SK-N-SH (cell line): ENCODE measurements at regions not wholly inside any gene's neighbourhood (a gene's known extent, or its start where the extent isn't known, plus 50 kb on each side); places are given as distances from the start of the nearest gene placed in this dataset.

Source experiments
- CTCF ChIA-PET: fragments of 300-600, 350-600 bp; formaldehyde crosslinking; extraction: SDS; loops from one replicate; lab custom pipeline; 2021; lab: Yijun Ruan, JAX
- POLR2A ChIA-PET: fragments of 350-600 bp; sonication (Branson Sonifier 250); formaldehyde crosslinking; extraction: SDS; loops from one replicate; lab custom pipeline; 2020; ENCODE audit warnings: antibody characterized with exemption, inconsistent platforms; lab: Yijun Ruan, JAX
- DNase-seq: peaks from one replicate; pipeline ENCODE4 v3.0.0; 2012
- H2AFZ ChIP-seq: fragments of 200-600 bp; sonication (generic); 2 replicates; pipeline ENCODE4 v1.8.1; 2016; ENCODE audit warnings: antibody characterized with exemption, mild to moderate bottlenecking, low read depth
- H3F3A ChIP-seq: fragments of 200-600 bp; sonication (generic); replicated peaks from 2 replicates; pipeline ENCODE3; 2016; ENCODE audit warnings: antibody characterized with exemption, mild to moderate bottlenecking; ENCODE audit not compliant: insufficient read depth
- H3K27ac ChIP-seq, 2 experiments: fragments of 200-500 bp in 1 of 2; fragments of 200-600 bp in 1 of 2; sonication (Bioruptor generic) in 1 of 2; sonication (generic), shearing (Covaris generic) in 1 of 2; 2 replicates each; pipeline versions ENCODE4 v1.5.1 to v1.6.1; 2014 to 2016; ENCODE audit warnings: low read depth in 2 of 2, inconsistent platforms in 1 of 2, low read length in 1 of 2, mild to moderate bottlenecking in 1 of 2, mixed read lengths in 1 of 2
- H3K27me3 ChIP-seq: fragments of 200-600 bp; sonication (generic), shearing (Covaris generic); 2 replicates; pipeline ENCODE4 v1.6.1; 2016; ENCODE audit warnings: mixed run types; ENCODE audit not compliant: insufficient read depth
- H3K36me3 ChIP-seq, 2 experiments: fragments of 200-500 bp in 1 of 2; fragments of 200-600 bp in 1 of 2; sonication (Bioruptor generic) in 1 of 2; sonication (generic) in 1 of 2; replicated peaks in 1 of 2; 2 replicates each; pipeline versions ENCODE3 to v1.5.1; 2014 to 2016; ENCODE audit warnings: low read length in 1 of 2, mild to moderate bottlenecking in 1 of 2; ENCODE audit not compliant: insufficient read depth in 2 of 2, control insufficient read depth in 1 of 2
- H3K4me1 ChIP-seq, 2 experiments: fragments of 200-500 bp in 1 of 2; fragments of 200-600 bp in 1 of 2; sonication (Bioruptor generic) in 1 of 2; sonication (generic), shearing (Covaris generic) in 1 of 2; 2 replicates each; pipeline versions ENCODE4 v1.5.1 to v1.6.1; 2014 to 2016; ENCODE audit warnings: low read depth in 1 of 2, low read length in 1 of 2, mixed run types in 1 of 2; ENCODE audit not compliant: insufficient read depth in 2 of 2, control insufficient read depth in 1 of 2
- H3K4me2 ChIP-seq: fragments of 200-600 bp; sonication (generic), shearing (Covaris generic); 2 replicates; pipeline ENCODE4 v1.6.1; 2017; ENCODE audit warnings: mixed run types
- H3K4me3 ChIP-seq, 2 experiments: fragments of 200-500 bp in 1 of 2; fragments of 200-600 bp in 1 of 2; sonication (Bioruptor generic) in 1 of 2; sonication (generic), shearing (Covaris generic) in 1 of 2; 2 replicates each; pipeline versions ENCODE4 v1.5.1 to v1.8.1; 2014 to 2016; ENCODE audit warnings: low read depth in 2 of 2, inconsistent platforms in 1 of 2, low read length in 1 of 2, mild to moderate bottlenecking in 1 of 2, mixed read lengths in 1 of 2, moderate library complexity in 1 of 2
- H3K79me2 ChIP-seq: fragments of 200-600 bp; sonication (generic); 2 replicates; pipeline ENCODE4 v1.8.1; 2017; ENCODE audit warnings: mild to moderate bottlenecking; ENCODE audit not compliant: insufficient read depth
- H3K9ac ChIP-seq: fragments of 200-600 bp; sonication (generic); 2 replicates; pipeline ENCODE4 v1.6.1; 2017; ENCODE audit warnings: mixed run types
- H3K9me2 ChIP-seq: fragments of 200-600 bp; sonication (generic); 2 replicates; pipeline ENCODE4 v1.6.1; 2017; ENCODE audit warnings: mixed run types
- H3K9me3 ChIP-seq: fragments of 200-600 bp; sonication (generic); 2 replicates; pipeline ENCODE4 v1.6.1; 2017; ENCODE audit warnings: mixed run types, mild to moderate bottlenecking, moderate library complexity
- H4K20me1 ChIP-seq: fragments of 200-600 bp; sonication (generic); 2 replicates; pipeline ENCODE4 v1.6.1; 2017; ENCODE audit warnings: mild to moderate bottlenecking, mixed run types; ENCODE audit not compliant: insufficient read depth
- CHD2 ChIP-seq: fragments of 150-350 bp; IDR thresholded peaks from 2 replicates; pipeline ENCODE4 v1.6.1; 2018; ENCODE audit warnings: low read length; ENCODE audit not compliant: partially characterized antibody
- CTCF ChIP-seq: fragments of 200-600 bp; sonication (generic); IDR thresholded peaks from 2 replicates; pipeline ENCODE4 v1.6.1; 2017; ENCODE audit warnings: antibody characterized with exemption, mild to moderate bottlenecking, moderate library complexity
- ELF1 ChIP-seq: IDR thresholded peaks from 2 replicates; pipeline ENCODE4 v1.4.0; 2012
- EP300 ChIP-seq, 2 experiments: IDR thresholded peaks; 2 replicates each; pipeline versions ENCODE4 v1.4.0 to v1.6.1; 2012; ENCODE audit warnings: borderline replicate concordance in 1 of 2, low read depth in 1 of 2, low read length in 1 of 2
- EZH2phosphoT487 ChIP-seq: fragments of 200-600 bp; sonication (generic); IDR thresholded peaks from 2 replicates; pipeline ENCODE4 v1.6.1; 2017; ENCODE audit warnings: low read depth, mixed run types, mild to moderate bottlenecking, antibody characterized with exemption, moderate library complexity, borderline replicate concordance
- FOXJ3 ChIP-seq: sonication (generic); formaldehyde crosslinking; IDR thresholded peaks from 2 replicates; pipeline ENCODE4 v1.5.1; 2020; ENCODE audit warnings: mild to moderate bottlenecking, missing genetic modification reagents
- FOXM1 ChIP-seq: IDR thresholded peaks from 2 replicates; pipeline ENCODE4 v1.4.0; 2012; ENCODE audit warnings: low read depth, mild to moderate bottlenecking
- GATA2 ChIP-seq: sonication (generic); formaldehyde crosslinking; IDR thresholded peaks from 2 replicates; pipeline ENCODE4 v1.5.0; 2020; ENCODE audit warnings: mild to moderate bottlenecking, missing genetic modification reagents
- JUND ChIP-seq: IDR thresholded peaks from 2 replicates; pipeline ENCODE4 v1.4.0; 2012
- MXI1 ChIP-seq: IDR thresholded peaks from 2 replicates; pipeline ENCODE4 v1.6.1; 2012; ENCODE audit warnings: mild to moderate bottlenecking, low read depth, low read length, improper control_type of control experiment
- NFIC ChIP-seq: IDR thresholded peaks from 2 replicates; pipeline ENCODE4 v1.4.0; 2012; ENCODE audit warnings: borderline replicate concordance
- NRF1 ChIP-seq: IDR thresholded peaks from 2 replicates; pipeline ENCODE4 v1.6.1; 2012; ENCODE audit warnings: low read depth, mild to moderate bottlenecking, low read length
- POLR2AphosphoS5 ChIP-seq: IDR thresholded peaks from 2 replicates; pipeline ENCODE4 v1.6.1; 2012; ENCODE audit warnings: low read depth, low read length
- RCOR1 ChIP-seq: fragments of 150-350 bp; IDR thresholded peaks from 2 replicates; pipeline ENCODE4 v1.6.1; 2017; ENCODE audit warnings: antibody characterized with exemption, low read length
- RFX5 ChIP-seq: IDR thresholded peaks from 2 replicates; pipeline ENCODE4 v1.6.1; 2012; ENCODE audit warnings: mild to moderate bottlenecking, improper control_type of control experiment, low read length
- RXRA ChIP-seq: IDR thresholded peaks from 2 replicates; pipeline ENCODE4 v1.4.0; 2012; ENCODE audit warnings: low read depth, mild to moderate bottlenecking, borderline replicate concordance
- SIN3A ChIP-seq: IDR thresholded peaks from 2 replicates; pipeline ENCODE4 v1.6.1; 2012; ENCODE audit warnings: low read depth, mild to moderate bottlenecking, low read length, moderate library complexity, borderline replicate concordance
- TAF1 ChIP-seq: IDR thresholded peaks from 2 replicates; pipeline ENCODE4 v1.6.1; 2012; ENCODE audit warnings: low read depth, mild to moderate bottlenecking, low read length, moderate library complexity, borderline replicate concordance
- TEAD4 ChIP-seq: IDR thresholded peaks from 2 replicates; pipeline ENCODE4 v1.4.0; 2012; ENCODE audit warnings: mild to moderate bottlenecking, borderline replicate concordance; ENCODE audit not compliant: insufficient read depth
- WGBS: methylation state at CpG from one replicate; pipeline ENCODE4 v1.1.6; 2017; ENCODE audit warnings: low lambda C conversion rate; 5-methylcytosine and 5-hydroxymethylcytosine counted together
- TF ChIP-seq, protein P1 (sequence below): IDR thresholded peaks from 2 replicates; pipeline ENCODE4 v1.4.0; 2012; ENCODE audit warnings: low read depth
- TF ChIP-seq, protein P2 (sequence below): fragments of 150-350 bp; IDR thresholded peaks from 2 replicates; pipeline ENCODE4 v1.6.1; 2016; ENCODE audit warnings: mild to moderate bottlenecking, low read depth, low read length

DNA sequence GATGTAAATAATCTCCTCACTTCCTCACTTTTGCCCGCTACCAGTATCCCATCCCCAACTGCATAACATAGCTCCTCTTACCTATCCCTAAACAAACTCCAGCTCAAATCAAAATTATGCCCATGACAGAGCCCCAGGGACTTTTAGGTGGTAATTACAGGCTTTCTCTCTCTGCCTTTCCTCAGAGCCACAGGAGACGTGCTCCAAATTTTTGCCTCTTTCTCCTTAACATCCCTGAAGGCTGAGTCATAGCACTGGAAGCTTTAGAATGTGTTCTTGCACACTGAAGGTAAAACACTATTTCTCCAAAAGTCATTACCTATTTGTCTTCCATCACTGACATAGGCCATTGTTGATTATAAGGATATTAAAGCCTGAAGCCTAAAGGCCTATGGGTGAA is 263.5 kb upstream of the PLD5 start:
- no peaks in the 10 kb centered on the region for H3K79me2 ChIP-seq
- H3K4me1 ChIP-seq: no peaks in the 10 kb centered on the region
- no peak overlapping the region for H3K4me3 ChIP-seq
- POLR2A ChIA-PET: no interaction called here
- no peaks in the 10 kb centered on the region for H3K9me3 ChIP-seq
- H3K9me2 ChIP-seq: no peaks in the 10 kb centered on the region
- no peaks in the 10 kb centered on the region for H3F3A ChIP-seq
- WGBS: 43% methylated on average over 2 of the region's 2 CpGs
- CTCF ChIA-PET: no interaction called here
- no peak for TF ChIP-seq RFX5
- no peak for TF ChIP-seq RXRA
- no peak for TF ChIP-seq EZH2phosphoT487
- TF ChIP-seq, protein P1, sequence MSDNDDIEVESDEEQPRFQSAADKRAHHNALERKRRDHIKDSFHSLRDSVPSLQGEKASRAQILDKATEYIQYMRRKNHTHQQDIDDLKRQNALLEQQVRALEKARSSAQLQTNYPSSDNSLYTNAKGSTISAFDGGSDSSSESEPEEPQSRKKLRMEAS: no peak
- no peak for TF ChIP-seq FOXJ3 (CRISPR knock-in tag)
- no peak for TF ChIP-seq POLR2AphosphoS5
- no peak for TF ChIP-seq RCOR1
- no peak for TF ChIP-seq NRF1
- no peak for TF ChIP-seq FOXM1
- TF ChIP-seq CTCF: no peak
- no peak for TF ChIP-seq TEAD4
- no peak for TF ChIP-seq MXI1
- TF ChIP-seq SIN3A: no peak
- no peak for TF ChIP-seq EP300 (IDR thresholded peaks at IDR 0.05; ENCODE audit: borderline replicate concordance in 1 of 2, low read depth in 1 of 2, low read length in 1 of 2)
- no peak for TF ChIP-seq NFIC
- no peak for TF ChIP-seq JUND
- TF ChIP-seq, protein P2, sequence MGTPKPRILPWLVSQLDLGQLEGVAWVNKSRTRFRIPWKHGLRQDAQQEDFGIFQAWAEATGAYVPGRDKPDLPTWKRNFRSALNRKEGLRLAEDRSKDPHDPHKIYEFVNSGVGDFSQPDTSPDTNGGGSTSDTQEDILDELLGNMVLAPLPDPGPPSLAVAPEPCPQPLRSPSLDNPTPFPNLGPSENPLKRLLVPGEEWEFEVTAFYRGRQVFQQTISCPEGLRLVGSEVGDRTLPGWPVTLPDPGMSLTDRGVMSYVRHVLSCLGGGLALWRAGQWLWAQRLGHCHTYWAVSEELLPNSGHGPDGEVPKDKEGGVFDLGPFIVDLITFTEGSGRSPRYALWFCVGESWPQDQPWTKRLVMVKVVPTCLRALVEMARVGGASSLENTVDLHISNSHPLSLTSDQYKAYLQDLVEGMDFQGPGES: no peak
- no peak for TF ChIP-seq ELF1
- no peaks in the 10 kb centered on the region for H3K27me3 ChIP-seq
- H3K9ac ChIP-seq: no peak overlapping the region
- H2AFZ ChIP-seq: no peak overlapping the region
- no peak for DNase-seq
- no peak overlapping the region for H3K27ac ChIP-seq
- H4K20me1 ChIP-seq: no peaks in the 10 kb centered on the region
- no peaks in the 10 kb centered on the region for H3K36me3 ChIP-seq
- no peak overlapping the region for H3K4me2 ChIP-seq

GRCh38 chr1:242784807-242785206 is 260.3 kb upstream of the PLD5 start:
- no peak overlapping the region for H3K9ac ChIP-seq
- H3K4me2 ChIP-seq: no peak overlapping the region
- H3K27ac ChIP-seq: no peak overlapping the region
- DNase-seq: no peak
- 22% methylated on average over 7 of the region's 7 CpGs for WGBS
- no peaks in the 10 kb centered on the region for H3K9me2 ChIP-seq
- ChIA-PET POLR2A (no interaction called here), CTCF (no interaction called here)
- H3F3A ChIP-seq: no peaks in the 10 kb centered on the region
- H3K4me1 ChIP-seq: no peaks in the 10 kb centered on the region
- no peaks in the 10 kb centered on the region for H3K36me3 ChIP-seq
- no peak overlapping the region for H3K4me3 ChIP-seq
- H4K20me1 ChIP-seq: no peaks in the 10 kb centered on the region
- TF ChIP-seq FOXJ3 (CRISPR knock-in tag) (no peak), ELF1 (no peak), FOXM1 (no peak), NRF1 (no peak), CHD2 (no peak), TAF1 (no peak), RFX5 (no peak), GATA2 (CRISPR knock-in tag) (no peak), EZH2phosphoT487 (no peak)
- TF ChIP-seq, protein P2: no peak
- TF ChIP-seq, protein P1: no peak
- H2AFZ ChIP-seq: no peak overlapping the region
- no peaks in the 10 kb centered on the region for H3K9me3 ChIP-seq
- H3K27me3 ChIP-seq: no peaks in the 10 kb centered on the region
- no peaks in the 10 kb centered on the region for H3K79me2 ChIP-seq
